MM.1S (cell line): ENCODE measurements at regions not wholly inside any gene's neighbourhood (a gene's known extent, or its start where the extent isn't known, plus 50 kb on each side); places are given as distances from the start of the nearest gene placed in this dataset.

ENCODE experiments used
- DNase-seq: peaks from one replicate; pipeline ENCODE4 v3.0.0-alpha.2; 2015
- H2AFZ ChIP-seq: fragments of 300-600 bp; sonication (generic); 2 replicates; pipeline ENCODE4 v1.6.0; 2016; ENCODE audit warnings: antibody characterized with exemption, low read length
- H3F3A ChIP-seq: fragments of 300-600 bp; sonication (generic); 2 replicates; pipeline ENCODE4 v1.6.1; 2016; ENCODE audit warnings: mild to moderate bottlenecking, antibody characterized with exemption, low read length, moderate library complexity, mixed read lengths; ENCODE audit not compliant: insufficient read depth
- H3K27ac ChIP-seq: fragments of 300-600 bp; sonication (generic); 2 replicates; pipeline ENCODE4 v1.5.1; 2016; ENCODE audit warnings: mild to moderate bottlenecking, low read length
- H3K27me3 ChIP-seq: fragments of 300-600 bp; sonication (generic); replicated peaks from 2 replicates; pipeline ENCODE4 v1.6.0; 2016; ENCODE audit warnings: low read length; ENCODE audit not compliant: insufficient read depth
- H3K36me3 ChIP-seq: fragments of 300-600 bp; sonication (generic); replicated peaks from 2 replicates; pipeline ENCODE4 v1.6.1; 2016; ENCODE audit warnings: mild to moderate bottlenecking, low read length, mixed read lengths; ENCODE audit not compliant: insufficient read depth
- H3K4me1 ChIP-seq: fragments of 300-600 bp; sonication (generic); 2 replicates; pipeline ENCODE4 v1.6.1; 2016; ENCODE audit warnings: low read length, mixed read lengths
- H3K4me2 ChIP-seq: fragments of 300-600 bp; sonication (generic); 2 replicates; pipeline ENCODE4 v1.6.0; 2016; ENCODE audit warnings: low read depth, low read length
- H3K4me3 ChIP-seq: fragments of 300-600 bp; sonication (generic); 2 replicates; pipeline ENCODE4 v1.5.1; 2016; ENCODE audit warnings: low read length, mixed read lengths
- H3K79me2 ChIP-seq: fragments of 300-600 bp; sonication (generic); 2 replicates; pipeline ENCODE4 v1.6.1; 2016; ENCODE audit warnings: mixed run types, low read length, mixed read lengths
- H3K9ac ChIP-seq: fragments of 300-600 bp; sonication (generic); 2 replicates; pipeline ENCODE4 v1.6.1; 2016; ENCODE audit warnings: low read length, mixed read lengths
- H3K9me2 ChIP-seq: fragments of 300-600 bp; sonication (generic); replicated peaks from 2 replicates; pipeline ENCODE4 v1.6.1; 2016; ENCODE audit warnings: mild to moderate bottlenecking, low read length, mixed read lengths; ENCODE audit not compliant: insufficient read depth
- H3K9me3 ChIP-seq: fragments of 300-600 bp; sonication (generic); replicated peaks from 2 replicates; pipeline ENCODE4 v1.6.1; 2016; ENCODE audit warnings: mild to moderate bottlenecking, low read length, mixed read lengths; ENCODE audit not compliant: insufficient read depth
- H4K20me1 ChIP-seq: fragments of 300-600 bp; sonication (generic); 2 replicates; pipeline ENCODE4 v1.6.1; 2016; ENCODE audit warnings: mild to moderate bottlenecking, low read length, moderate library complexity, mixed read lengths; ENCODE audit not compliant: insufficient read depth
- CTCF ChIP-seq: fragments of 300-600 bp; sonication (generic); IDR thresholded peaks from 2 replicates; pipeline ENCODE4 v1.5.1; 2016; ENCODE audit warnings: antibody characterized with exemption, low read length, mixed read lengths
- EZH2 ChIP-seq: fragments of 300-600 bp; sonication (generic); optimal IDR thresholded peaks from 2 replicates; pipeline ENCODE3; 2017; ENCODE audit warnings: low read depth, mild to moderate bottlenecking, antibody characterized with exemption, low read length, mixed read lengths
- EZH2phosphoT487 ChIP-seq: fragments of 300-600 bp; sonication (generic); IDR thresholded peaks from 2 replicates; pipeline ENCODE4 v1.6.1; 2018; ENCODE audit warnings: antibody characterized with exemption, low read length

DNA sequence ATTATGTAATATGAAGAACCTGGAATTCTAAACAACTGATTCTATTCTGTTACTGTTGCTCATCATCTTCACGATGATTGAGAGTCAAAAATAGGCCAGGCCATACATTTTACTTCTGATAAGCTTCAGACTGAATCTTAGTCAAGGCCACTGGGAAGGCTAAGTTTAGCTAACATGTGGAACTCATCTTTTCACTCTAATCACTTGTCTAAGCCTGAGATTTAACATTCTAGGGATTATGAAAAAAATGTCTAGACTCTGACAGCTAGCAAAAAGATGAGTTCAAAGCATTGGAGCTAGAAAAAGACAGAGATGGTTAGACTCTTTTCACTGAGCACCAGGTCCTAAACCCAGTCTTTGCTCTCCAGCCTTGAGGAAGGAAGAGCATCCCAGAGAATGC, 656.2 kb upstream of the IGFBP7 start:
- Histone ChIP-seq H3K9ac (no peak overlapping the region), H3K79me2 (no peaks in the 10 kb centered on the region), H2AFZ (no peak overlapping the region), H3K36me3 (no peaks in the 10 kb centered on the region), H3K9me3 (no peaks in the 10 kb centered on the region), H3F3A (no peaks in the 10 kb centered on the region), H3K4me3 (no peak overlapping the region), H3K27ac (no peak overlapping the region), H3K27me3 (no peaks in the 10 kb centered on the region), H3K9me2 (no peaks in the 10 kb centered on the region), H3K4me2 (no peak overlapping the region), H4K20me1 (no peaks in the 10 kb centered on the region), H3K4me1 (no peaks in the 10 kb centered on the region)
- DNase-seq = no peak
- TF ChIP-seq CTCF (no peak), EZH2phosphoT487 (no peak), EZH2 (no peak)

DNA sequence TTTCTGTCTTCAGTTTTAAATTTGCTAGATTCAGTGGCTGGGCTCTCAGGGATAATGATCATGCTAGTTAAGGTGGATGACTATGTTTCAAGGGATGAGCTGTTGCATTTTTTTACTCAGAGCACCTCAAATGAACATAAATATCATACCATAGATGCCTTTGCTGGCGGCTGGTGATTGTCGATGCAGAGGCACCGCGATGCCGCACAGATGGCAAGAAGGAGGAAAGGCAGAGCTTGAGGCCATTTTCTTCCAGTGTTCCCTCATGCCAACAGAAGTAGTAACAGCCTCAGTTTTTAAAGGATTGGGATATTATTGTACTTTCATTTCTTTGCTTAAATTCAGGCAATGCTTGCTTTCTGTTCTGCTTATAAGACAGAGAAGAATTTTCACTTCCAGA, 654.7 kb upstream of the IGFBP7 start:
- H4K20me1 ChIP-seq = no peaks in the 10 kb centered on the region
- H3K27me3 ChIP-seq = no peaks in the 10 kb centered on the region
- H3K4me2 ChIP-seq = no peak overlapping the region
- no peaks in the 10 kb centered on the region for H3K9me2 ChIP-seq
- H3K9me3 ChIP-seq = no peaks in the 10 kb centered on the region
- TF ChIP-seq EZH2 = no peak
- no peak for TF ChIP-seq EZH2phosphoT487
- no peak for TF ChIP-seq CTCF
- H3K4me3 ChIP-seq = no peak overlapping the region
- no peak for DNase-seq
- no peak overlapping the region for H3K27ac ChIP-seq
- no peaks in the 10 kb centered on the region for H3F3A ChIP-seq
- no peak overlapping the region for H2AFZ ChIP-seq
- H3K4me1 ChIP-seq = no peaks in the 10 kb centered on the region
- H3K79me2 ChIP-seq = no peaks in the 10 kb centered on the region
- H3K36me3 ChIP-seq = no peaks in the 10 kb centered on the region
- no peak overlapping the region for H3K9ac ChIP-seq

DNA sequence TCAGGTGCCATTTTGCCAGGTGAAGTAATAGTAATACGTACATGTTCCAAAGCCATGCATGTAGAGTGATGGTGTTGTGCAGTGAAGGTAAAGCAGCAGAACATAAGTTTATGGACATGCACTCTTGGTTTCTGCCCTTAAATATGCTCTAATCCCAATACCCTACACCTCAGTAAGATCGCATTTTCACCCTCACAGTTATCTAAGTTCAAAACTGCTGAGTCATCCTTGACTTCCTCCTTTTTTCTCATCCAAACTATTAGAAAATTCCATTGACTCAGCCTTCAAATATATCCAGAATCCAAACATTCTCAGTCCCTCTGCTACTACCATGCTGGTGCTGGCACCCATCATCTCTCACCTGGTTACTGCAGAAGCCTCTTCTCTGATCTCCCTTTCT, 652.9 kb upstream of the IGFBP7 start:
- no peaks in the 10 kb centered on the region for H3K79me2 ChIP-seq
- H3K4me1 ChIP-seq = no peaks in the 10 kb centered on the region
- H3K4me3 ChIP-seq = no peak overlapping the region
- H3K9me2 ChIP-seq = no peaks in the 10 kb centered on the region
- H3K27me3 ChIP-seq = no peaks in the 10 kb centered on the region
- no peaks in the 10 kb centered on the region for H3K36me3 ChIP-seq
- H2AFZ ChIP-seq = no peak overlapping the region
- H4K20me1 ChIP-seq = no peaks in the 10 kb centered on the region
- no peak for DNase-seq
- TF ChIP-seq EZH2 (no peak), EZH2phosphoT487 (no peak), CTCF (no peak)
- H3K9me3 ChIP-seq = no peaks in the 10 kb centered on the region
- H3K27ac ChIP-seq = no peak overlapping the region
- H3K4me2 ChIP-seq = no peak overlapping the region
- no peaks in the 10 kb centered on the region for H3F3A ChIP-seq
- H3K9ac ChIP-seq = no peak overlapping the region
